Prostate gland (tissue), 2 donors: ENCODE measurements at regions not wholly inside any gene's neighbourhood (a gene's known extent, or its start where the extent isn't known, plus 50 kb on each side); places are given as distances from the start of the nearest gene placed in this dataset.

ENCODE experiments used
- CTCF ChIP-seq, 4 experiments: fragments of 200-600 bp in 2 of 4; fragments of 450-650 bp in 2 of 4; sonication (generic) in 2 of 4; IDR thresholded peaks; 1 replicate in 3 of 4; 2 replicates in 1 of 4; pipeline ENCODE4 v1.5.1; 2016 to 2019; ENCODE audit warnings: antibody characterized with exemption in 4 of 4, mild to moderate bottlenecking in 2 of 4, moderate library complexity in 2 of 4
- POLR2A ChIP-seq: fragments of 450-650 bp; IDR thresholded peaks from one replicate; pipeline ENCODE4 v1.6.1; 2016; ENCODE audit warnings: antibody characterized with exemption, mild to moderate bottlenecking
- POLR2AphosphoS5 ChIP-seq: sonication (generic); formaldehyde crosslinking; IDR thresholded peaks from one replicate; pipeline ENCODE4 v1.6.1; 2017; ENCODE audit warnings: antibody characterized with exemption

- no peak for TF ChIP-seq CTCF (IDR thresholded peaks at IDR 0.05)
- no peak for TF ChIP-seq POLR2AphosphoS5
- no peak for TF ChIP-seq POLR2A
These were observed 154.3 kb upstream of the DOCK10 start for GRCh38 chr2:225196579-225196978.
